Lung (tissue), 11 donors: ENCODE measurements at regions not wholly inside any gene's neighbourhood (a gene's known extent, or its start where the extent isn't known, plus 50 kb on each side); places are given as distances from the start of the nearest gene placed in this dataset.

ENCODE experiments used
- ATAC-seq: fragments of 200-7000 bp; cut with Tn5 transposase; one replicate; pipeline ENCODE4 v1.9.1; 2020; ENCODE audit warnings: moderate number of reproducible peaks; ENCODE audit not compliant: insufficient read depth, low FRiP score
- DNase-seq, 3 donors: peaks; one replicate each; pipeline ENCODE4 v3.0.0-alpha.2; 2013 to 2017
- H3K27ac ChIP-seq, 2 donors: one replicate each; pipeline ENCODE4 v1.5.1; 2013; ENCODE audit warnings: mild to moderate bottlenecking in 2 of 2, moderate library complexity in 2 of 2, control low read depth in 1 of 2, inconsistent platforms in 1 of 2, low read depth in 1 of 2, low read length in 1 of 2
- H3K27me3 ChIP-seq, 3 donors: one replicate each; pipeline ENCODE4 v1.5.1; 2013; ENCODE audit warnings: low read length in 2 of 3; ENCODE audit not compliant: control insufficient read depth in 3 of 3, insufficient read depth in 3 of 3
- H3K36me3 ChIP-seq, 4 donors: one replicate each; pipeline ENCODE4 v1.5.1; 2013; ENCODE audit warnings: low read length in 4 of 4, mild to moderate bottlenecking in 1 of 4, moderate library complexity in 1 of 4; ENCODE audit not compliant: control insufficient read depth in 4 of 4, insufficient read depth in 4 of 4
- H3K4me1 ChIP-seq, 5 donors: one replicate each; pipeline ENCODE4 v1.5.1; 2013; ENCODE audit warnings: low read length in 5 of 5, mild to moderate bottlenecking in 2 of 5, moderate library complexity in 1 of 5; ENCODE audit not compliant: control insufficient read depth in 5 of 5, insufficient read depth in 5 of 5
- H3K4me3 ChIP-seq: one replicate; pipeline ENCODE4 v1.5.1; 2013; ENCODE audit warnings: mild to moderate bottlenecking, control low read depth, moderate library complexity
- H3K9ac ChIP-seq, 2 donors: one replicate each; pipeline ENCODE4 v1.5.1; 2013; ENCODE audit warnings: low read length in 2 of 2, control low read depth in 1 of 2; ENCODE audit not compliant: insufficient read depth in 1 of 2
- H3K9me3 ChIP-seq, 4 donors: one replicate each; pipeline ENCODE4 v1.5.1; 2013; ENCODE audit warnings: low read length in 3 of 4, mild to moderate bottlenecking in 1 of 4, moderate library complexity in 1 of 4; ENCODE audit not compliant: control insufficient read depth in 4 of 4, insufficient read depth in 3 of 4
- CTCF ChIP-seq: IDR thresholded peaks from 2 replicates; pipeline ENCODE4 v1.5.1; 2012; ENCODE audit warnings: mild to moderate bottlenecking; ENCODE audit errors: control extremely low read depth, extremely low read depth
- WGBS, 2 donors: extraction: QIAGEN DNeasy Blood & Tissue Kit; methylation state at CpG; one replicate each; pipeline ENCODE4 v1.1.7; 2013; 5-methylcytosine and 5-hydroxymethylcytosine counted together
- donor health status: control.
- donor health status: control.
- donor health status: Bipolar disorder and iron deficiency.
- donor health status: healthy.
- donor health status: DM: yes; HTN: yes; CAD: no.

- Histone ChIP-seq H3K27me3 (no peaks in the 10 kb centered on the region), H3K9me3 (no peaks in the 10 kb centered on the region), H3K4me1 (no peaks in the 10 kb centered on the region), H3K27ac (no peak overlapping the region), H3K36me3 (no peaks in the 10 kb centered on the region), H3K4me3 (no peak overlapping the region), H3K9ac (no peak overlapping the region)
- ATAC-seq (no peak), DNase-seq (no peak)
- WGBS, 2 donors, result 67 to 77% methylated on average over 5 of the region's 5 CpGs
- TF ChIP-seq CTCF, result no peak
Observed at GRCh38 chr4:111797455-111798163, 347.6 kb upstream of the FAM241A start.

- Histone ChIP-seq H3K9ac (no peak overlapping the region), H3K4me1 (no peaks in the 10 kb centered on the region), H3K9me3 (no peaks in the 10 kb centered on the region), H3K36me3 (no peaks in the 10 kb centered on the region), H3K27me3 (no peaks in the 10 kb centered on the region), H3K27ac (no peak overlapping the region), H3K4me3 (no peak overlapping the region)
- no peak for TF ChIP-seq CTCF
- DNase-seq, result no peak
- no peak for ATAC-seq
- 79 to 84% methylated on average over 2 of the region's 2 CpGs for WGBS, 2 donors
Observed at GRCh38 chr4:111798840-111799239, 346.4 kb upstream of the FAM241A start.

GRCh38 chr4:111800551-111800950 is 344.7 kb upstream of the FAM241A start:
- H3K9me3 ChIP-seq, result no peaks in the 10 kb centered on the region
- no peak for DNase-seq
- TF ChIP-seq CTCF, result no peak
- H3K36me3 ChIP-seq, result no peaks in the 10 kb centered on the region
- H3K4me1 ChIP-seq, result no peaks in the 10 kb centered on the region
- no peaks in the 10 kb centered on the region for H3K27me3 ChIP-seq
- ATAC-seq, result no peak
- WGBS, 2 donors, result 75 to 93% methylated on average over 2 of the region's 2 CpGs
- no peak overlapping the region for H3K4me3 ChIP-seq
- no peak overlapping the region for H3K9ac ChIP-seq
- H3K27ac ChIP-seq, result no peak overlapping the region

GRCh38 chr4:111802191-111802590 is 343.1 kb upstream of the FAM241A start:
- H3K27ac ChIP-seq, result no peak overlapping the region
- 47 to 61% methylated on average over 3 of the region's 3 CpGs for WGBS, 2 donors
- no peaks in the 10 kb centered on the region for H3K36me3 ChIP-seq
- no peaks in the 10 kb centered on the region for H3K9me3 ChIP-seq
- TF ChIP-seq CTCF, result no peak
- DNase-seq, result no peak
- no peaks in the 10 kb centered on the region for H3K27me3 ChIP-seq
- no peaks in the 10 kb centered on the region for H3K4me1 ChIP-seq
- H3K4me3 ChIP-seq, result no peak overlapping the region
- no peak overlapping the region for H3K9ac ChIP-seq
- ATAC-seq, result no peak
